Stimulated activated CD4-positive, alpha-beta T cell treated with anti-CD3 and anti-CD28 coated beads, Interleukin-12 subunit alpha, Interleukin-12 subunit beta, amount 100 ng/mL, for 24 hours (primary cell): ENCODE measurements at regions not wholly inside any gene's neighbourhood (a gene's known extent, or its start where the extent isn't known, plus 50 kb on each side); places are given as distances from the start of the nearest gene placed in this dataset.
"Not testable (repeated sequence)": the region's sequence is repeated elsewhere in the genome, so short reads cannot be mapped to it uniquely, and the experiment has no call there.

Source experiments
- DNase-seq, 2 experiments: peaks; one replicate each; pipeline ENCODE4 v3.0.0-alpha.2; 2020; ENCODE audit warnings: low read depth in 2 of 2

- no peak for DNase-seq
Measured at GRCh38 chr16:17940584-17941364, 395.8 kb downstream of the NPIPA8 start.

GRCh38 chr16:17939723-17940122 lies 396.8 kb downstream of the NPIPA8 start:
- no peak for DNase-seq

- DNase-seq, result no peak
Measured at GRCh38 chr16:17939122-17939536, 397.4 kb downstream of the NPIPA8 start.

- no peak for DNase-seq
Measured at GRCh38 chr16:17938546-17938945, 398.0 kb downstream of the NPIPA8 start.

GRCh38 chr16:17936766-17937402 lies 399.7 kb downstream of the NPIPA8 start:
- no peak for DNase-seq

GRCh38 chr16:17930280-17930679 lies 406.3 kb downstream of the NPIPA8 start:
- DNase-seq, result no peak

GRCh38 chr16:17926866-17927399 lies 409.6 kb downstream of the NPIPA8 start:
- DNase-seq, result no peak

GRCh38 chr16:17926461-17926860 lies 410.1 kb downstream of the NPIPA8 start:
- DNase-seq, result no peak

GRCh38 chr16:17925761-17926160 lies 410.8 kb downstream of the NPIPA8 start:
- no peak for DNase-seq

- peak; percentile 17 to 51 for DNase-seq
Measured at GRCh38 chr16:17921357-17921978, 415.1 kb downstream of the NPIPA8 start.

- no peak for DNase-seq
Measured at GRCh38 chr16:17917316-17918019, 419.1 kb downstream of the NPIPA8 start.

- DNase-seq, result no peak
Measured at GRCh38 chr16:17915791-17916190, 420.7 kb downstream of the NPIPA8 start.

GRCh38 chr16:17914168-17914567 lies 422.4 kb downstream of the NPIPA8 start:
- DNase-seq, result no peak

- DNase-seq, result not testable (repeated sequence)
Measured at GRCh38 chr16:17911578-17911977, 425.0 kb downstream of the NPIPA8 start.

GRCh38 chr16:17906626-17907025 lies 429.9 kb downstream of the NPIPA8 start:
- DNase-seq, result not testable (repeated sequence)

- DNase-seq, result no peak
Measured at GRCh38 chr16:17901309-17901708, 430.5 kb upstream of the XYLT1 start.

GRCh38 chr16:17899141-17899540 lies 428.4 kb upstream of the XYLT1 start:
- DNase-seq, result no peak

GRCh38 chr16:17887963-17888362 lies 417.2 kb upstream of the XYLT1 start:
- DNase-seq, result no peak

GRCh38 chr16:17885659-17886207 lies 415.0 kb upstream of the XYLT1 start:
- no peak for DNase-seq

- no peak for DNase-seq
Measured at GRCh38 chr16:17877821-17878360, 407.1 kb upstream of the XYLT1 start.

- DNase-seq, result no peak
Measured at GRCh38 chr16:17866996-17867395, 396.2 kb upstream of the XYLT1 start.
